Putamen (tissue), 1 donor: ENCODE measurements at regions not wholly inside any gene's neighbourhood (a gene's known extent, or its start where the extent isn't known, plus 50 kb on each side); places are given as distances from the start of the nearest gene placed in this dataset.

ENCODE experiments used
- DNase-seq: peaks from one replicate; pipeline ENCODE4 v3.0.0-alpha.2; 2016; ENCODE audit warnings: low spot score

- DNase-seq = no peak
Observed at GRCh38 chr2:15766303-15766861, 174.0 kb upstream of the MYCN start.

DNA sequence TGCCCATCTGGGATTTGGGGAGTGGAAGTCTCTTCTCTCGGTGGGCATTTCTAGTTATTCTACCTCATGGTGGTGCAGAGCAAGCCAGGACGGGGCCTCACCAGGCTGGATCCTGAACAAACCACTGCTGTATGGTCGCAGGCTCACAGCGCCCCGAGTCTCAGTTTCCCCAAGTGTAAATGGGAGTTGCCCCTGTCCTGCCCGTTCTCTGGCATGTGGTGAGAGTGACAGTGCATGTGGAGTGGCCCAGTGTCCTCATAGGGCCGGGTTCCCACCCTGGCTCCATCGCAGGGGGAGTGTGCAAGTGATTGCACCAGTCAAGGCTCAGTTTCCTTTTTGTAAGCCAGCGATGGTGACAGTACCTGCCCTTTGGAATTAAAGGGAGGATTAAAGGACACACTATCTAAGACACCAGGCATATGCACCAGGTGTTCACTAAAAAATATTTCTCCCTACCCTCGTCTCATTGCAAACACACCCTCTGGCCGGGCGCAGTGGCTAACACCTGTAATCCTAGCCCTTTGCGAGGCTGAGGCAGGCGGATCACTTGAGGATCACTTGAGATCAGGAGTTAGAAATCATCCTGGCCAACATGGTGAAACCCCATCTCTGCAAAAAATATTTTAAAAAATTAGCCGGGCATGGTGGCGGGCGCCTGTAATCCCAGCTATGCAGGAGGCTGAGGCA, 173.3 kb upstream of the MYCN start:
- no peak for DNase-seq

DNA sequence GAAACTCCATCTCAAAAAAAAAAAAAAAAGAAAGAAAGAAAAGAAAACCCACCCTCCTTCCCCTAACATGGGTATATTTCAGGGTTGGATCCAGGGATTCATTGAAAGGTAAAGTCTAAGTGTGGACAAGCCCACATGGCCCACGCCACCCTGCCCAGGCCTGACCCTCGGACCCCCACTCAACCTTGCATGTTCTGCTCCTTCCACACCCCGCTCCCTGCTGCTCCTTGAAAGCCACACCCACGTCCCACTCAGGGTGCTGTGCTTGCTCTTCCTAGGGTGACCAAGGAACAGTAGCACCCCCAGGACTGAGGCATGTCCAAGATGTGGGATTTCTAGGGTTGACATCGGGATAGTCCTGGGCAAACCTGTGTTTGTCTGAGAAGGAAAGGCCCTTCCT, 172.7 kb upstream of the MYCN start:
- DNase-seq = no peak

GRCh38 chr2:15768142-15768541, 172.2 kb upstream of the MYCN start:
- no peak for DNase-seq

DNA sequence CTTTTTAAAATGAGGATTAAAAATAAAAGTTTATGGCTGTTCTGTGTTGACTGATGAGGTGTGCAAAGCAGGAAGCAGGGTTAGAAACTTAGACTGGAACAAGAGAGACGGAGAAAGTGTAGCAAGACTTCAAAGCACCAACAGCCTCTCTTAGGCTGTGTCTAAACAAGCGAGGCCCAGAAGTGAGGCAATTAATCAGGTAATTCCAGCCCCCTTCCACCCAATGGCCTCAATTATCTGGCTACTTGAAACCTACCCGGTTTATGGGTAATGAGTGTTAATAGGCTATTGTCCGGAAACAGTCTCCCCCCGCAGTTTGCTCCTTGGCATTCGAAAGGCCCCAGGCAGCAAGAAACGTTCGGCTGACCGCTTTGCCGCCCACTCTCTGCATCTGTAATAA, 171.7 kb upstream of the MYCN start:
- DNase-seq = no peak

- DNase-seq = no peak
Observed at GRCh38 chr2:15769235-15769634, 171.1 kb upstream of the MYCN start.

- DNase-seq = no peak
Observed at GRCh38 chr2:15769676-15770547, 170.4 kb upstream of the MYCN start.

DNA sequence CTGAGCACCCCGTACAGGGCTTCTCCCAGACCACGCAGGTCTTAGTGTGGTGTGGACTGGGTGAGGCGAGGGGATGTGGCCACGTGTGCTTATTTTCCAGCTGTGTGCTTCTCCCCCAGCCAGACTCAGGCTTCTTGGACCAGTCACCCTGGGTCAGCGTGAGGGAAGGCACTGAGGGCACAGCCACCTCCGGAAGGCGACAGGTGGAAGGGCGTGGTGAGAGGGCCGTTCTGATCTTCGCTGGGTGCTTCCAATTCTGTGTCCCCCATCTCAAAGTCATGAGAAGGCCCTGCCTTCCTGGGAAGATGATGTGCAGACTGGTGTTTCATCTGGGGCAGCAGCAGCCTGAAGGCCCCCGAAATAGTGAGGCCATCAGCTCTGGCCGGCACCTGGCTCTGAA, 169.7 kb upstream of the MYCN start:
- no peak for DNase-seq

DNA sequence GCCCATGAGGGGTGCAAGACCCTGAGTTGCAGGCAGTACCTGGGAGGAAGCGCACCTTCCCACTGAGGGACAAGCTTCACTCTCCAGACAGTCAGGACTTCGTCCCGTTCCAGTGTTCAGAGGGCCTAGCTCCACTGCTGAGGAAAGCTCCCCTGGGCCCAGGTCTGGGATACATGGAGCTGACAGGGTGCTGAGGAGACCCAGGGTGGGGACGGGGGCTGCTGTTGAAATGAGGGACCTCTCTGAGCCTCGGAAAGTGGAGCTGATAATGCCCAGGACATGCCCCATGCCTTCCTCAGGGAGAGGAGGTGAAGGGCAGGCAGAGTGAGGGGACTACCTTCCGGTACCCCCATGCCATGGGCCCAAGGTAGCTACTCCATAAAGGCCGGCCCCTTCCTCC, 169.2 kb upstream of the MYCN start:
- DNase-seq = no peak

GRCh38 chr2:15772086-15772595, 168.2 kb upstream of the MYCN start:
- DNase-seq = no peak

- no peak for DNase-seq
Observed at GRCh38 chr2:15772681-15773080, 167.7 kb upstream of the MYCN start.

DNA sequence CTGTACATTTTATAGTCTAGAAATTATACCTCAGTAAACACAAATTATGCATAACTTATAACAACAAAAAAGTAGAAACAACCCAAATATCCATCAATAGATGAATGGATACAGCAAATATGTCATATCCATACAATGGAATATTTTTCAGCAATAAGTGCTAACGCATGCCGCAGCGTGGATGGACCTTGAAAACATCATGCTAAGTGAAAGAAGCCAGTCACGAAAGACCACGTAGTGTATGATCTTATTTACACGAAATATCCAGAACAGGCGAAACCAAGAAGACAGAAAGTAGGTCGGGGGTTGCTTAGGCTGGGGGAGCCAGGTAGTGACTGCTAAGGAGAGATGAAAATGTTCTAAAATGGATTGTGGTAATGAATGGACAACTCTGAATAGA, 167.1 kb upstream of the MYCN start:
- DNase-seq = no peak

GRCh38 chr2:15773846-15774245, 166.5 kb upstream of the MYCN start:
- no peak for DNase-seq

DNA sequence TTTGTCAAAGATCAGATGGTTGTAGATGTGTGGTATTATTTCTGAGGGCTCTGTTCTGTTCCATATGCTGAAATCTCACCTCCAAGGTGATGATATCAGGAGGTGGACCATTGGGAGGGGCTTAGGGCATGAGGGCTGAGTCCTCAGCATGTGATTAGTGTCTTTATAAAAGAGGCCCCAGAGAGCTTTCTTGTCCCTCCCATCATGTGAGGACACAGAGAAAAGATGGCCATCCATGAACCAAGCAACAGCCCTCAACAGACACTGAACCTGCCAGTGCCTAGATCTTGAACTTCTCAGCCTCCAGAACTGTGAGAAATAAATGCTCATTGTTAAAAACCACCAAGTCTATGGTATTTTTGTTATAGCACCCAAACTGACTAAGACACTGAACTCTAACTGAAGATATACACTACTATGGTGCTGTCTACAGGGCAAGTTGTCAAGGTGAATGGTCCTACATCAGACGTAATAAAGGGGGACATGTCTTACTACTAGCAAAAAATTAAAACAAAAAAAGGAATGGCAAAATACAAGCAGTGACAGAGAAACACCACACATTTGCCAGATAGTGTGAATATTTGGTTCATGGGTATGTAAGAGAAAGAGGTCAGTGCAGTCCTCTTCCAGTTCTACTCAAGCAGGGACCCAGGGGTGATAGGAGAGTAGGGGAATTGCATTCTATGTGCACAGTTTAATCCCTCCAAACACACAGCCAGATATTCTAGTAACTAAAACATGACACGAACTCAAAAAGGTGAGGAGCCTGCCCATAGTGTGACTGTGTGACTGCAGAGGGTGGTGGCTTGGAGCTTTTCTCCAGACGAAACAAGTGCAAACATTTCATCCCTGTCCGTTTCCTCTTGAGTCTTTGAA, 164.4 kb upstream of the MYCN start:
- DNase-seq = no peak

DNA sequence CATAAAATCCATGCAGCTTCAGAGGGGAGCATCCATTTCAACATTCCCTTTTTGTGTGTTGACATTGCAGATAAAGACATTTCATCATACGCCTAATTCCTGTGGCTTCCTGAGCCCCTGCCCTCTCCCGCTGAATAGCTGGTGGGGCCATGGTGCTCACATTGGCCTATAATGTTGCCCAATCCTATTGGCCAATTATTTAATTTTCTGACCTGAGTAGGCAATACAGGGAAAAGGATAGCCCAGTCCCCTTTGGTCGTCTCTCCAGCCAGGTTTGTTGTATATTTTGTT, 163.8 kb upstream of the MYCN start:
- no peak for DNase-seq

DNA sequence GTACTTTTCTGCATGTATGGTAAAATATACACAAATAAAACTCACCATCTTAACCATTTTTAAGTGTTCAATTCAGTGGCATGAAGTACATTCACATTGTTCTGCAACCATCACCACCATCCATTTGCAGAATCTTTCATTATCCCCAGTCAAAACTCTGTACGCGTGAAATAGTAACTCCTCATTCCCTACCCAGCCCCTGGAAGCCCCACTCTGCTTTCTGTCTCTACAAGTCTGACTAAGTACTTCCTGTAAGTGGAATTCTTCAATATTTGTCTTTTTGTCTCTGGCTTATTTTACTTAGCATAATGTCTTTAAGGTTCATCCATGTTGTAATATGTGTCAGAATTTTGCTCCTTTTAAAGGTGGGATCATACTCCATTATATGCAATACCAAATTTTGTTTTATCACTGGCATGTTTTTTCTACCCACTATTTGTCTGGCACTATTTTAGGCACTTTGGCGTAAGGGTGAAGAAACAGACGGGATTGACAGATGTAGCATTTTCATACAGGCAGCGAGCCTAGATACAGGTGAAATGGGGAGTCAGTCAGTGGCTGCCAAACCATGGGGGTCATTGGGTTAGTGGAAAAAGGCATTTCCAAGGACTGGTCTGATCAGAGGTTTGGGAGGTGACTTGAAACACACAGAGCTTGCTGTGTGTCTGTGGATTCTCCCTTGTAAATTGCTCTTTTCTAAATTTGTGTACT, 163.2 kb upstream of the MYCN start:
- no peak for DNase-seq

GRCh38 chr2:15777795-15778371, 162.5 kb upstream of the MYCN start:
- DNase-seq = no peak

DNA sequence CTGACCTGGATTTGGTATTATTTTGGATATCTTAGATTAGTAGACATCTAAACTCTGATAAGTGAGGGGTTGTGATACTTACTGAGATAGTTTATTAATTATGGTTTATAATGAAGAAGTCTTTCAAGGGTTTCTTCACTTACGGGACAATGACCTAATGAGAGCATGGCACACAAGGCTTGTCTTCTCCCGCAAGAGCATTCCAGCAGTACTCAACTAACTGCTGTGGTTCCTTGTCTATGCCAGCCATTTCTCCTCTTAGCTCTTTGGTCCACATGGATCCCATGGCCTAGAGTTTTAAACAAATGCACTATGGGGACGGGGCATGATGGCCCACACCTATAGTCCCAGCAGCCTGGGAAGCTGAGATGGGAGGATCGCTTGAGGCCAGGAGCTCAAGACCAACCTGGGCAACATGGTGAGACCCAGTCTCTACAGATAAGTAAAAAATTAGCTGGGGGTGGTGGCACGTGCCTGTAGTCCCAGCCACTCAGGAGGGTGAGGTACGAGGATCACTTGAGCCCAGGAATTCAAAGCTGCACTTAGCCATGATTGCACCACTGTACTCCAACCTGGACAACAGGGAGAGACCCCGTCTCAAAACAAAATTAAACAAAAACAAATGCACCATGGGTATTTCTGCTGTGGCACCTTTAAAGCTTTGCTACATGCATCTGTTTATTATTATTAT, 161.7 kb upstream of the MYCN start:
- no peak for DNase-seq

DNA sequence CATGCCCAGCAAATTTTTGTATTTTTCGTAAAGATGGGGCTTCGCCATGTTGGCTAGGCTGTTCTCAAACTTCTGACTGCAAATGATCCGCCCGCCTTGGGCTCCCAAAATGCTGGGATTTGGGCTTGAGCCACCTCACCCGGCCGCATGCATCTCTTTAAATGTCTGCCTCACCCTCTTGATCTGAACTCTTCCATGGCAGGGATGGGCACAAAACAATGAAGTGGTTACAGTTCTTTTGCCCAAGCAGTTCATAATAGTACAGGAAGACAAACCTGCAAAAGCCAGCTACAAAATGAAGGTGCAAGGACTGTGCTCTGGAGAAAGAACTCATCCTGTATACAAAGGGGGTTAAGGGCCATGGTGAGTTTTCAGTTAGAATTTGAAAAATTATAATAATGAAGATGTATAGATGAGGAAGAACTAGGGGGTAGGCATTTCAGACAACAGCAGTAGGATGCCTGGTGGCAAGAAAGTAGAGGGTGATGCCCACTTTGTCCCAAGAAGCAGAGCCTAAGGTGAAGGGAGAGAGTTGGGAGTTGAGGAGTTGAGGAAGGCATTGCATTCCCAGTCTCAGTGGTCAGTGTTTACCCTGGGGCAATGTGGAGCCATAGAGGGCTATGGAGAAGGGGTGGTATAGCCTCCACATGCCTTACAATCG, 160.8 kb upstream of the MYCN start:
- DNase-seq = no peak

DNA sequence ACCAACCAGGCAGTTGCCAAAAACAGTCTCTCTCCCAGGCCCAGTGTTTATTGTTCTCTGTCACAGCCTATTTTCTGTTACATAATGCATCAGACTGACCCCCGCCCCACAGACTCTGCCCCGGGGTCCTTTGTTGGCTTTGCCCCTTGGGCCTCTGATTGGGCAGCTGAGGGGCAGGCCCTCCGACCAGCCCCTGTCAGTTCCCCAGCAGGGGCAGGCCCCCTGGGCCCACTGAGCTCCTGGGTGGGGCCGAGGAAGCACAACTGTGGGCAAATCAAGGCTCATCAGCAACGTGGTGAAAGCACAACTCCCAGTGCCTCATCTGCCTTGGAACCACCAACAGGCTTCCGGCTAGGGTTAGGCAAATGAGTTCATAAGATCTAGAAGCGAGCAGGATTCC, 160.1 kb upstream of the MYCN start:
- DNase-seq = no peak
